GM23338 (cell line): ENCODE measurements at regions not wholly inside any gene's neighbourhood (a gene's known extent, or its start where the extent isn't known, plus 50 kb on each side); places are given as distances from the start of the nearest gene placed in this dataset.

Experiments used
- ATAC-seq: fragments of 200-7000 bp; cut with Tn5 transposase; 3 replicates; pipeline ENCODE4 v1.9.1; 2020
- DNase-seq: peaks from one replicate; pipeline ENCODE4 v3.0.0-alpha.2; 2015; ENCODE audit warnings: low spot score
- H2AFZ ChIP-seq: fragments of 200-600 bp; sonication (generic); 2 replicates; pipeline ENCODE4 v1.8.0; 2016; ENCODE audit warnings: antibody characterized with exemption, mild to moderate bottlenecking, moderate library complexity
- H3F3A ChIP-seq: fragments of 200-600 bp; sonication (generic); replicated peaks from 2 replicates; pipeline ENCODE4 v1.8.0; 2017; ENCODE audit warnings: antibody characterized with exemption, mixed run types, low read depth
- H3K27ac ChIP-seq: fragments of 200-600 bp; sonication (generic); 2 replicates; pipeline ENCODE4 v1.6.1; 2016; ENCODE audit warnings: low read depth
- H3K27me3 ChIP-seq: fragments of 200-600 bp; sonication (generic); 2 replicates; pipeline ENCODE4 v1.8.0; 2016; ENCODE audit warnings: mild to moderate bottlenecking, mixed run types, moderate library complexity; ENCODE audit not compliant: insufficient read depth
- H3K36me3 ChIP-seq: fragments of 200-600 bp; sonication (generic); 2 replicates; pipeline ENCODE4 v1.8.0; 2016; ENCODE audit warnings: mild to moderate bottlenecking; ENCODE audit not compliant: insufficient read depth
- H3K4me1 ChIP-seq: fragments of 200-600 bp; sonication (generic); 2 replicates; pipeline ENCODE4 v1.8.0; 2016; ENCODE audit warnings: mild to moderate bottlenecking, moderate library complexity; ENCODE audit not compliant: insufficient read depth
- H3K4me2 ChIP-seq: fragments of 200-600 bp; sonication (generic); 2 replicates; pipeline ENCODE4 v1.7.1; 2017; ENCODE audit warnings: mixed run types
- H3K4me3 ChIP-seq: fragments of 200-600 bp; sonication (generic); 2 replicates; pipeline ENCODE4 v1.6.1; 2016; ENCODE audit warnings: mixed run types
- H3K79me2 ChIP-seq: fragments of 200-600 bp; sonication (generic); replicated peaks from 2 replicates; pipeline ENCODE4 v1.8.0; 2017; ENCODE audit warnings: mild to moderate bottlenecking; ENCODE audit not compliant: insufficient read depth
- H3K9me2 ChIP-seq: fragments of 200-600 bp; sonication (generic); 2 replicates; pipeline ENCODE4 v1.8.0; 2017; ENCODE audit not compliant: insufficient read depth
- H4K20me1 ChIP-seq: fragments of 200-600 bp; sonication (generic); replicated peaks from 2 replicates; pipeline ENCODE4 v1.8.0; 2017; ENCODE audit warnings: mild to moderate bottlenecking; ENCODE audit not compliant: insufficient read depth
- H3K27ac Mint-ChIP-seq: 2 replicates; pipeline ENCODE4 v1.8.0; 2020; ENCODE audit warnings: inconsistent platforms, mild to moderate bottlenecking, moderate library complexity, mixed read lengths
- H3K27me3 Mint-ChIP-seq: 3 replicates; pipeline ENCODE4 v1.8.0; 2022; ENCODE audit warnings: low read depth, mild to moderate bottlenecking, moderate library complexity, mixed read lengths, inconsistent platforms; ENCODE audit not compliant: insufficient read depth, poor library complexity
- H3K36me3 Mint-ChIP-seq: 3 replicates; pipeline ENCODE4 v1.8.0; 2021; ENCODE audit warnings: low read depth, mild to moderate bottlenecking, inconsistent platforms, moderate library complexity, mixed read lengths
- H3K4me1 Mint-ChIP-seq: 3 replicates; pipeline ENCODE4 v1.8.0; 2020; ENCODE audit warnings: mild to moderate bottlenecking, inconsistent platforms, mixed read lengths
- H3K4me3 Mint-ChIP-seq: 3 replicates; pipeline ENCODE4 v1.8.0; 2021; ENCODE audit warnings: moderate library complexity, mild to moderate bottlenecking, inconsistent platforms, mixed read lengths
- H3K9me3 Mint-ChIP-seq: 3 replicates; pipeline ENCODE4 v1.8.0; 2020; ENCODE audit warnings: moderate library complexity, mild to moderate bottlenecking, inconsistent platforms, mixed read lengths
- CREB1 ChIP-seq: fragments of 250-450 bp; sonication (Bioruptor Pico); IDR thresholded peaks from 2 replicates; pipeline ENCODE4 v1.5.0; 2020; ENCODE audit warnings: low read depth, mild to moderate bottlenecking, moderate library complexity
- CTCF ChIP-seq, 2 experiments: fragments of 200-600 bp in 1 of 2; sonication (generic) in 1 of 2; conservative IDR thresholded peaks; 2 replicates each; pipeline versions ENCODE4 v1.5.1 to v1.6.1; 2016 to 2017; ENCODE audit warnings: antibody characterized with exemption in 2 of 2, low read depth in 2 of 2, mild to moderate bottlenecking in 2 of 2, moderate library complexity in 1 of 2
- ETS1 ChIP-seq: IDR thresholded peaks from 2 replicates; pipeline ENCODE4 v1.6.1; 2016; ENCODE audit warnings: antibody characterized with exemption
- EZH2phosphoT487 ChIP-seq: fragments of 200-600 bp; sonication (generic); IDR thresholded peaks from one replicate; pipeline ENCODE4 v1.8.1; 2018; ENCODE audit warnings: antibody characterized with exemption; ENCODE audit not compliant: unreplicated experiment
- JUNB ChIP-seq: IDR thresholded peaks from one replicate; pipeline ENCODE4 v1.6.1; 2016; ENCODE audit warnings: antibody characterized with exemption; ENCODE audit not compliant: unreplicated experiment
- NANOG ChIP-seq: IDR thresholded peaks from 2 replicates; pipeline ENCODE4 v1.6.1; 2016; ENCODE audit warnings: antibody characterized with exemption, borderline replicate concordance
- POLR2AphosphoS5 ChIP-seq: IDR thresholded peaks from 2 replicates; pipeline ENCODE4 v1.6.1; 2016; ENCODE audit warnings: antibody characterized with exemption, low read depth
- REST ChIP-seq: IDR thresholded peaks from one replicate; pipeline ENCODE4 v1.6.1; 2018; ENCODE audit warnings: antibody characterized with exemption; ENCODE audit not compliant: unreplicated experiment
- STAT1 ChIP-seq: IDR thresholded peaks from one replicate; pipeline ENCODE4 v1.6.1; 2016; ENCODE audit warnings: antibody characterized with exemption; ENCODE audit not compliant: unreplicated experiment
- ZNF114 ChIP-seq: fragments of 250-450 bp; sonication (Bioruptor Pico); IDR thresholded peaks from 2 replicates; pipeline ENCODE4 v1.5.0; 2020; ENCODE audit warnings: mild to moderate bottlenecking, moderate library complexity
- ZNF331 ChIP-seq: fragments of 250-450 bp; sonication (Bioruptor Pico); IDR thresholded peaks from 2 replicates; pipeline ENCODE4 v1.5.0; 2020; ENCODE audit warnings: low read depth, mild to moderate bottlenecking, moderate library complexity
- ZNF462 ChIP-seq: fragments of 250-450 bp; sonication (Bioruptor Pico); IDR thresholded peaks from 2 replicates; pipeline ENCODE4 v1.5.0; 2020; ENCODE audit warnings: mild to moderate bottlenecking, moderate library complexity

GRCh38 chr20:52426856-52427255 is 235.3 kb upstream of the ZFP64 start:
- H3K9me3 Mint-ChIP-seq: peaks cover 11% of the 10 kb centered on the region; the same call in 2 of the 3 replicates
- Histone ChIP-seq H2AFZ (0 out of 2 replicates have a peak overlapping the region, but pooled peaks have one; percentile 28), H3K4me3 (no peak overlapping the region), H3K4me1 (no peaks in the 10 kb centered on the region), H4K20me1 (no peaks in the 10 kb centered on the region), H3K36me3 (no peaks in the 10 kb centered on the region), H3K27me3 (no peaks in the 10 kb centered on the region), H3K4me2 (no peak overlapping the region), H3K79me2 (no peaks in the 10 kb centered on the region), H3F3A (no peaks in the 10 kb centered on the region), H3K9me2 (0 out of 2 replicates have a peak, but pooled peaks cover 9% of the 10 kb centered on the region), H3K27ac (no peak overlapping the region)
- H3K4me1 Mint-ChIP-seq: peaks cover 8% of the 10 kb centered on the region; the same call in 2 of the 3 replicates
- H3K27ac Mint-ChIP-seq: peak overlapping the region; percentile 71; the same call in 1 of the 2 replicates
- ATAC-seq: no peak
- peaks cover 3% of the 10 kb centered on the region for H3K27me3 Mint-ChIP-seq
- no peak for DNase-seq
- no peak for TF ChIP-seq REST
- TF ChIP-seq JUNB: no peak
- TF ChIP-seq EZH2phosphoT487: no peak
- TF ChIP-seq ZNF331 (CRISPR knock-in tag): no peak
- no peak for TF ChIP-seq NANOG
- no peak for TF ChIP-seq CTCF (conservative IDR thresholded peaks at IDR 0.05; ENCODE audit: low read depth in 2 of 2)
- no peak for TF ChIP-seq ZNF114 (CRISPR knock-in tag)
- no peak for TF ChIP-seq CREB1 (CRISPR knock-in tag)
- no peak for TF ChIP-seq STAT1
- TF ChIP-seq POLR2AphosphoS5: no peak
- TF ChIP-seq ZNF462 (CRISPR knock-in tag): no peak
- TF ChIP-seq ETS1: no peak
- no peak overlapping the region for H3K4me3 Mint-ChIP-seq
- no peaks in the 10 kb centered on the region; the same call in 2 of the 3 replicates for H3K36me3 Mint-ChIP-seq
